ENCODE measurements at regions not wholly inside any gene's neighbourhood (a gene's known extent, or its start where the extent isn't known, plus 50 kb on each side); places are given as distances from the start of the nearest gene placed in this dataset.
"Not testable (repeated sequence)": the region's sequence is repeated elsewhere in the genome, so short reads cannot be mapped to it uniquely, and the experiment has no call there.

DNA sequence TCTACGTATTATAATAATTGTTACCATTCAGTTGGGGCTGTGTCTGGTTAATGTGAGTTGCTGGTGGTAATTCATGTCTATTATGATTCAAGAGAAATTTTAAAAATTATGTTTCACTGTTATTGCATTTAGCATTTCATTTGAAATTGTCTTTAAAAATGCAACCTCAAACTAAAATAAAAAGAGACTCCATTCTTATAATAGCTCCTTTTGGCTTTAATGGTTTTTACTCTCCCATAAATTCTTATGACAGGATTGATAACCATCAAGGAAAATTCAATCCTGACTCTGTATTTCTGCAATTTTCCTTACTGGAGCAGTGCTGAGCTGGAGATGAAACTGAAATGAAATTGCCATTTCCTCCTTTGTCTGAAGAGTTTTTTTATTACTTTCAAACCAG is 262.7 kb downstream of the REEP3 start:
- DNase-seq (ENCODE audit: low spot score), result no peak

GRCh38 chr10:63788152-63788821 is 267.1 kb downstream of the REEP3 start:
- no peak for DNase-seq (ENCODE audit: low spot score)

DNA sequence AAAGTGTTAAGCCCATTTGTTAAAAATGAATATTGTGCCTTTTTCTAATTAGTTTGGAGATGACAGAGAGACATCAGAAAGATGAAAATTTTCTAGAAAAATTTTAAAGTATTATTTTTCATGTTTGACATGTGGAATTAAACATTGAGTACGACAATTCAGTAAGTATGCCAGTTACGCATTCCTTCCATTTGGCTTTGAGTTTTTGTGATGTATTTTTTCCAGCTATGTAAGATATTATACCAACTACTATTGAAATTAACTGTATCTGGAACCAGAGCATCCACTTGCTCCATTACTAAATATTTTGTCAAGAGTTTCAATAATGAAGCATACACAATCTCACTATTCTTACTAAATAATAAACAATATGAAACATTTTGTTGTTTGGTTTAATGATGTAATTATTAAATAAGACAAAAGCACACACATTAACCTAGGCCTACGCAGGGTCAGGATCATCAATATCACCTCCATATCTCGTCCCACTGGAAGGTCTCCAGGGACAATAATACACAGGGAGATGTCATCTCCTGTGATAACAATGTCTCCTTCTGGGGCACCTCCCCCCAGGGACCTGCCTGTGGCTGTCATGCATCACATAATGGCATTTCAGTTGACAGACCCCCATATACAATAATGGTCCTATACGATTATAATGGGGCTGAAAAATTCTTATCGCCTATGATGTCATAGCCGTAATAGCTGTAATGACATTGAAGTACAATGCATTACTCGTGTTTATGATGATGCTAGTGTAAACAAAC is 274.1 kb downstream of the REEP3 start:
- DNase-seq (ENCODE audit: low spot score), result no peak

- DNase-seq (ENCODE audit: low spot score), result peak; percentile 91
Measured at GRCh38 chr10:63798599-63799498, 277.6 kb downstream of the REEP3 start.

DNA sequence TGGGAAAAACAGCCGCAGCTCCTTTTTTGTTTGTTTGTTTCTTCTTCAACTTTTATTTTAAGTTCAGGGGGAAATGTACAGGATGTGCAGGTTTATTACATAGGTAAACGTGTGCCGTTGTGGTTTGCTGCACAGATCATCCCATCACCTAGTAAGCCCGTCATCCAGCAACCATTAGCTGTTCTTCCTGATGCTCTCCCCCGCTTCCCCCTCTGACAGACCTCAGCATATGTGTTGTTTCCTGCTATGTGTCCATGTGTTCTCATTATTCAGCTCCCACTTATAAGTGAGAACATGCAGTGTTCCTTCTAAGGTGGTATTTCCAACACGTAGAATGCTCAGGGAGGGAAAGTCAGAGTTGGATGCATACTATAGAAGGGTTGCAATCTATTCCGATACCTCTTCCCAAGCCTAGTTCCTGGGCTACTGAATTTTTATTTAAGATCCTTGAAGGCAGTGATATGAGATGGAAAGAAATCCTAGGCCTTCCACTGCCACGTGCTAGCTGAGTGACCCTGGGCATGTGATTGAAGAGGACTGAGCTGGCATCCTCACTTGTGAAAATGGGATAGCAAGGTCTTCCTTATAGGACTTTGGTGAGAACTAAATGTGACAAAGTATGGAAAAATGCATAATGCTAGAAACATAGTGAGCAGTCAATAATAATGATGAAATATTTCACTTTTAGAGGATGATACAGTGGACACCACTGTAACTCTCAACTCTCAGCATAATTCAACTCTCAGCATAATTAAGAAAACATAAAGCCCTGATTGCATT is 278.5 kb downstream of the REEP3 start:
- DNase-seq (ENCODE audit: low spot score), result no peak

DNA sequence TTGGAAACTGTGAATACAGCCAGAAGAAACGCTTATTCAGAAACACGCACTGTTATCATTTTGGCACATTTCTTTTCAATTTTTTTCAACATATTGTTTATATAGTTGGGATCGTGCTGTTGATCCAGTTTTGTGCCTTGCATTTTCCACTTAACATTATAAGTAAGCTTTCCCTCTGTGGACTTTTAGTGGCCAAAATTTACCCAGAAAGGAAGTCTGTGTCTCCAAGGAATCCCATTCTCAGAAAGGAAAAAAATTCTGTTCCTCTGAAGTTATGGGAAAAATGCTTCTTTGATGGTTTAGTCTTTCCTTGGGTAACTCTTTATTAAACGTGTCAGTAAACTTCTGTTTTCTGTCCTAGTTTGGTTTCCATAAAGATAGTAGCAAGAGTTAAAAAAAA is 280.0 kb downstream of the REEP3 start:
- DNase-seq (ENCODE audit: low spot score), result no peak

DNA sequence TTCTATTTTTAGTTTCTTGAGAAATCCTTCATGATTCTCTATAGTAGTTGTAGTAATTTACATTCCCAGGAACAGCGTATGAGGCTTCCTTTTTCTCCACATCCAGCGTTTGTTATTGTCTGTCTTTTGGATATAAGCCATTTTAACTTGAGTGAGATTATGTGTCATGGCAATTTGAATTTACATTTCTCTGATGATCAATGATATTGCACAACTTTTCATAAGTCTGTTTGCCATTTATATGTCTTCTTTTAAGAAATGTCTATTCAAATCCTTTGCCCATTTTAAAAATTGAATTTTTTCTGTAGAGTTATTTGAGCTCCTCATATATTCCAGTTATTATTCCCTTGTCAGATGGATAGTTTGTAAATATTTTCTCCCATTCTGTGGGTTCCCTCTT is 285.1 kb downstream of the REEP3 start:
- no peak for DNase-seq (ENCODE audit: low spot score)

GRCh38 chr10:63812501-63812900 is 291.3 kb downstream of the REEP3 start:
- no peak for DNase-seq (ENCODE audit: low spot score)

DNA sequence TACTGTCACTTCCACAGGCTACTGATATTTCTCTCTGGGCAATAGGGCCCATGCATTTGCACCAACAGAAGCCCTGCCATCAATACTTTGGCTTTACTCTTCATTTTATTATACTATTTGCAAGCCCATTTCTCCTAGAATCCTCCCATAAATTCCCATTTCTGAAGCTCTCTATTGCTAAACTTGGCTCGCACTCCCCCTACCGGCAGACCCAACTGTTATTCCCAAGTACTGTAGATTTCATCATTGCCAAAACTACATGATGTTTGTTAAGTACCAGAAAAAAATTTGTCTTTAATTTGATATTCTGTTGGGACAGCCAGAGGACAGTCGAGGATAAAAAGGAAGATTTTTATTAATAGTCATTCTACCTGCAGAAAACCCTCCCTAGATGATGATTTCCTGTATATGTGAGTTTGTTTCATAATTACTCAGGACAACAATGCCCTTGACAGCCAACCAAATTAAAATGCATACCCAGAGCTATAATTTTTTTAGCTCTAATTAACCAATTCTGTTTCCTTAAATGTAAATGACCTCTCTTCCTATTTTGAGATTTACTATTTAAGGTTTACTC is 298.6 kb downstream of the REEP3 start:
- DNase-seq (ENCODE audit: low spot score), result peak; percentile 71

DNA sequence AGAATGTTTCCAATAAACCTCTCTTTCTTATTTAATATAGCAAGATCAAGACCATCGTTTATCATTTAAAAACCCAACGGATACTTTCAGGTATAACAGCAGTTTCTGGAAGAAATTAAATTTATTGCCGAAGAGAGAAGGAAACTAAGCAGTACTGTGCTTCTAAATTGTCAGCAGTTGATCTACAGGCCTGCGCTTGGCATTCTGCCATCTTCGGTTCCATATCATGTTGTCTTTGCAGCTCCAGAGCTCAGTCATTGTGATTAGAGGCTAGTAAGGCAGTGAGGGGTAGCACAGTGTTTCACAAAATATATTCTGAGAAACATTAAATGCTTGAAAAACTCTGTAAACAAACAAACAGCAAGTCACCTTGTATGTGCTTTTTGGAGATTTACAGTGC is 301.3 kb downstream of the REEP3 start:
- DNase-seq (ENCODE audit: low spot score), result no peak

DNA sequence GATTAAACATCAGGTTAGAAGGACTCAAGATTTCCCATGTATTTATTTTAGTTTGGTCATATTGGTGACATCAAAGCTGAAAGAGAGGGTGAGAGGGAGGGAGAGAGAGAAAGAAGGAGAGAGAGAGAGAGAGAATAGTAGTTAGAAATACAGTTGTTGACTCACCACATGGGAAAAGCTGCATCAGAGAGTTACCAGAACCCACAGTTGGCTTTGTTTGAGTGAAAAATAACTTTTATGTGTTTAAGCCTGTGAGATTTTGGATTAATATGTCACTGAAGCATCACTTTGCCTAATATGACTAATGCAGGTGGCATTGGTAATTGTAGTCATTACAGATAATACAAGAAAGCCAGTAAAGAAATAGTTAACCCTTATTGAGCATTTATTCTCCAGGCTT is 303.9 kb downstream of the REEP3 start:
- DNase-seq (ENCODE audit: low spot score), result no peak

- DNase-seq (ENCODE audit: low spot score), result no peak
Measured at GRCh38 chr10:63825766-63826165, 304.6 kb downstream of the REEP3 start.

DNA sequence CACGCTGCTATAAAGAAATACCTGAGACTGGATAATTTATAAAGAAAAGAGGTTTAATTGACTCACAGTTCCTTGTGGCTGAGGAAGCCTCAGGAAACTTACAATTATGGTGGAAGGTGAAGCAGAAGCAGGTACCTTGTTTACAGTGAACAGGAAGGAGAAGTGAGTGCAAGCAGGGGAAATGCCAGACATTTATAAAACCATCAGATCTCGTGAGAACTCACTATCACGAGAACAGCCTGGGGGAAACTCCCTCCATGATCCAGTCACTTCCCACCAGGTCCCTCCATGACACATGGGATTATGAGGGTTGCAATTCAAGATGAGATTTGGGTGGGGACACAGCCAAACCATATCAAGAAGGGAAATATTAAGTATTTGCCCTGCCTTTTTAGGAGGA is 305.8 kb downstream of the REEP3 start:
- DNase-seq (ENCODE audit: low spot score), result not testable (repeated sequence)

GRCh38 chr10:63829020-63829419 is 307.8 kb downstream of the REEP3 start:
- no peak for DNase-seq (ENCODE audit: low spot score)

DNA sequence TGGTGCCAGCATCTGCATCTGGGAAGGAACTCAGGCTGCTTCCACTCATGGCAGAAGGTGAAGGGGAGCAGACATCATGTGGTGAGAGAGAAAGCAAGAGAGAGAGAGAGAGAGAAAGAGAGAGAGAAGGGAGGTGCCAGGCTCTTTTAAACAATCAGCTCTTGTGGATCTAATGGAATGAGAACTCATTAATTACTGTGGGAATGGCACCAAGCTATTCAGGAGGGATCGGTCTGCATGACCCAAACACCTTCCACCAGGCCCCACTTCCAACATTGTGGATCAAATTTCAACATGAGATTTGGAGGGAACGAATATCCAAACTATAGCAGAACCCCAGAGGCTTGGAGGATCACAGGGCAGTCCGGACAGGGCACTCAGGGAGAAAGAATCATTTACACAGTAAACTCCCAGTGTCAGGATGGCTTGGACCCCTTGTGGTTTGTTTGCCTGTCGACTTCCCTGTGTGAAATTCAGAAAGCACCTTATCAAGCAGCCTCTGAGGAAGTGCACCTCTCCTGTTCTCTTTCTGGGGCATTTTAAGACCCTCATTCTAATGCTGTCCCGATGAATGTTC is 308.5 kb downstream of the REEP3 start:
- DNase-seq (ENCODE audit: low spot score), result no peak

- no peak for DNase-seq (ENCODE audit: low spot score)
Measured at GRCh38 chr10:63832686-63833085, 311.5 kb downstream of the REEP3 start.

DNA sequence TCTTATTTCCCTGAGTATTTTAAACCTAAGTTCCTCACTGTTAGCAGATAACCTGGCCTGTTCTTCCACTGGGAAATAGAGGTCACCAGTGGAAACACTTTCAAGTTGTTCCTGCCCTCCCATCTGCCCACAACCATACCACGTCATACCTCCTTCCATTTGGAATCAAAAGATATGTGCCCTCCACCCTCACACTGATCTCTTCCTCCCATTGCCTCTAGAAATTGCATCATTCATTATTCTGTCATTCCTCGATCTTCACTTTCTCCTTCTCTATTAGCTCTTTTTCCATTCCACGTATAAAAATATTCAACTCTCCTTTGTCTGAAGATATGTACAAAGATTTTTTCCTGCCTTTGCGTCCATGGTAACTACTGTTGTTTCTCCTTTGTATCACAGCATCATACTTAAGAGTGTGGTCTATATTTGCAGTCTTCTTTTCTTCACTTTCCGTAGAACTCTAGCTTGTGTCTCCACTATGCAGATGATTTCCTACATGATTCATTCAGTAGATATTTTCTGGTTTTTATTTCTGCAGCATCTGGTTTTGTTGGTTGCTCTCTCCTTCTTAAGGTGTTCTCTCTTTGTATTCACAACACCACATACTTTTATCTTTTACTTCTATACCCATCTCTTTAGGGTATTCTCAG is 312.3 kb downstream of the REEP3 start:
- peak; percentile 52 for DNase-seq (ENCODE audit: low spot score)

- DNase-seq (ENCODE audit: low spot score), result no peak
Measured at GRCh38 chr10:63836666-63837442, 315.7 kb downstream of the REEP3 start.

DNA sequence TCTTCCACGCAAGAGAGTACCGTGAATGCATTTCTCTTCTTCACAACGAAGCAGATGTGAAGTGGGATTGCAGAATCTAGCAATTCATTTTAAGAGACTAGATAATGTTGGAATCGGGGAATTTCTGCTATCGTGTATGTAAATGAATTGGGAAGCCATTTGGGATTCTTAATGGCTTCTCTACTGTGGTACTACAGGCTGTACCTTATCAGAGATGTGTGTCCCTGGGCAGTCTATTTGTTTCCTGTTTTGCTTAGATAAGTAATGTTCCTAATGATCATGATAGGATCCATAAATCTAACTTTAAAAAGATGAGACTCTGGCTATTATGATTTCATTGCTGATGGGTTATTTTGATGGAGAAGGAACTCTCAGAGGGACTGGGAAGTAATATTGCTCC is 320.6 kb downstream of the REEP3 start:
- no peak for DNase-seq (ENCODE audit: low spot score)

DNA sequence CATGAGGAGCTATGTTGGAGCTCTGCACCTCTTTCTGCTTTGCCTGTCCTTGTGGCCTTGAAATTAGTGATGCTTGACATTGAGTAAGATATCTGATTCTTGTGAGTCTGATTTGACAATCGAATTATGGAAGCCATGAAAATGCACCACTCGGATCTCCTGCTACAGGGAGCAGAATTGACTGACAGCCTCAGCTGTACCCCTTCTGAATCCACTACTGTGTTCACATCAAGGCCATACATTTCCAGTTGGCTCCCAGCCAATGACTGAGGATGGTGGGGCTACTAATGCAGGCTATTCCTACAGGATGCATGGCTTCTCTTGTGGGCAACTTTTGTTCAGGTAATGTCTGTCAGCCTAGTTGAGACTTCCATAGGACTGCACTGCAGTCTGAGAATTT is 321.9 kb downstream of the REEP3 start:
- DNase-seq (ENCODE audit: low spot score), result no peak

All from AG08395 (cell line).